Neural cell (in vitro differentiated cells): ENCODE measurements at regions not wholly inside any gene's neighbourhood (a gene's known extent, or its start where the extent isn't known, plus 50 kb on each side); places are given as distances from the start of the nearest gene placed in this dataset.

ENCODE experiments used
- H2AFZ ChIP-seq: fragments of 200-600, 300-800 bp; sonication (generic), shearing (Covaris generic); 2 replicates; pipeline ENCODE4 v1.6.0; 2014; ENCODE audit warnings: low read depth, mild to moderate bottlenecking, antibody characterized with exemption, low read length, moderate library complexity
- H3F3A ChIP-seq: fragments of 200-600 bp; shearing (Covaris generic); 2 replicates; pipeline ENCODE4 v1.6.1; 2016; ENCODE audit warnings: mild to moderate bottlenecking, moderate library complexity, mixed read lengths, antibody characterized with exemption, low read length; ENCODE audit not compliant: insufficient read depth, poor library complexity, severe bottlenecking
- H3K27ac ChIP-seq: fragments of 200-600, 300-800 bp; sonication (generic), shearing (Covaris generic); 2 replicates; pipeline ENCODE4 v1.5.1; 2014; ENCODE audit warnings: mild to moderate bottlenecking, low read length, moderate library complexity
- H3K27me3 ChIP-seq: fragments of 300-800, 200-600 bp; sonication (generic), shearing (Covaris generic); 2 replicates; pipeline ENCODE4 v1.6.0; 2014; ENCODE audit warnings: mild to moderate bottlenecking, low read depth, low read length, moderate library complexity; ENCODE audit not compliant: insufficient read depth
- H3K36me3 ChIP-seq: fragments of 300-800, 200-600 bp; sonication (generic), shearing (Covaris generic); 2 replicates; pipeline ENCODE4 v1.5.1; 2014; ENCODE audit warnings: mild to moderate bottlenecking, antibody characterized with exemption, low read length, moderate library complexity; ENCODE audit not compliant: insufficient read depth
- H3K4me2 ChIP-seq: fragments of 300-800, 200-600 bp; sonication (generic), shearing (Covaris generic); 2 replicates; pipeline ENCODE4 v1.6.0; 2014; ENCODE audit warnings: mild to moderate bottlenecking, low read length
- H3K4me3 ChIP-seq: fragments of 300-800, 200-600 bp; sonication (generic), shearing (Covaris generic); 2 replicates; pipeline ENCODE4 v1.5.1; 2014; ENCODE audit warnings: mild to moderate bottlenecking, low read length, moderate library complexity
- H3K79me2 ChIP-seq: fragments of 200-600 bp; shearing (Covaris generic); replicated peaks from 2 replicates; pipeline ENCODE4 v1.6.0; 2014; ENCODE audit warnings: mild to moderate bottlenecking, low read length, moderate library complexity; ENCODE audit not compliant: insufficient read depth
- H3K9ac ChIP-seq: fragments of 300-800, 200-600 bp; sonication (generic), shearing (Covaris generic); 2 replicates; pipeline ENCODE4 v1.6.1; 2016; ENCODE audit warnings: mild to moderate bottlenecking, low read length, mixed read lengths
- H3K9me2 ChIP-seq: fragments of 200-600 bp; shearing (Covaris generic); 2 replicates; pipeline ENCODE4 v1.6.1; 2016; ENCODE audit warnings: mild to moderate bottlenecking, low read length, mixed read lengths; ENCODE audit not compliant: insufficient read depth
- H3K9me3 ChIP-seq: fragments of 200-600, 300-800 bp; sonication (generic), shearing (Covaris generic); 2 replicates; pipeline ENCODE4 v1.6.1; 2016; ENCODE audit warnings: mild to moderate bottlenecking, mixed run types, low read length, moderate library complexity, mixed read lengths
- H4K20me1 ChIP-seq: fragments of 200-600 bp; shearing (Covaris generic); 2 replicates; pipeline ENCODE4 v1.6.1; 2016; ENCODE audit warnings: mild to moderate bottlenecking, mixed run types; ENCODE audit not compliant: insufficient read depth
- CTCF ChIP-seq: fragments of 450-650 bp; IDR thresholded peaks from 2 replicates; pipeline ENCODE4 v1.5.1; 2014; ENCODE audit warnings: antibody characterized with exemption, mild to moderate bottlenecking, moderate library complexity; ENCODE audit not compliant: poor library complexity, severe bottlenecking
- EP300 ChIP-seq: fragments of 450-650 bp; conservative IDR thresholded peaks from 2 replicates; pipeline ENCODE4 v1.6.1; 2014; ENCODE audit warnings: antibody characterized with exemption, mild to moderate bottlenecking, moderate library complexity; ENCODE audit not compliant: poor library complexity, severe bottlenecking
- EZH2 ChIP-seq: fragments of 200-600, 300-800 bp; shearing (Covaris generic), sonication (generic); IDR thresholded peaks from 2 replicates; pipeline ENCODE4 v1.6.1; 2014; ENCODE audit warnings: antibody characterized with exemption, low read length, borderline replicate concordance, mild to moderate bottlenecking; ENCODE audit not compliant: insufficient read depth, poor library complexity, severe bottlenecking
- MXI1 ChIP-seq: fragments of 450-650 bp; conservative IDR thresholded peaks from 2 replicates; pipeline ENCODE4 v1.6.1; 2014; ENCODE audit warnings: antibody characterized with exemption, mild to moderate bottlenecking; ENCODE audit not compliant: poor library complexity, severe bottlenecking
- POLR2AphosphoS5 ChIP-seq: IDR thresholded peaks from 2 replicates; pipeline ENCODE4 v1.6.1; 2012
- RAD21 ChIP-seq: fragments of 450-650 bp; conservative IDR thresholded peaks from 2 replicates; pipeline ENCODE4 v1.6.1; 2014; ENCODE audit warnings: antibody characterized with exemption, mild to moderate bottlenecking, moderate library complexity
- REST ChIP-seq: IDR thresholded peaks from 2 replicates; pipeline ENCODE4 v1.6.1; 2012; ENCODE audit warnings: borderline replicate concordance
- SMC3 ChIP-seq: fragments of 450-650 bp; conservative IDR thresholded peaks from 2 replicates; pipeline ENCODE4 v1.6.1; 2014; ENCODE audit warnings: antibody characterized with exemption, mild to moderate bottlenecking, moderate library complexity; ENCODE audit not compliant: poor library complexity
- TAF1 ChIP-seq: IDR thresholded peaks from 2 replicates; pipeline ENCODE4 v1.6.1; 2012; ENCODE audit warnings: low read depth

- Histone ChIP-seq H3K9me2 (no peaks in the 10 kb centered on the region), H3K9me3 (no peaks in the 10 kb centered on the region), H3K79me2 (no peaks in the 10 kb centered on the region), H4K20me1 (no peaks in the 10 kb centered on the region), H3K4me3 (no peak overlapping the region), H3K27ac (no peak overlapping the region), H3K27me3 (no peaks in the 10 kb centered on the region), H2AFZ (no peak overlapping the region), H3F3A (no peaks in the 10 kb centered on the region), H3K36me3 (no peaks in the 10 kb centered on the region), H3K4me2 (no peak overlapping the region), H3K9ac (no peak overlapping the region)
- TF ChIP-seq RAD21 (no peak), TAF1 (no peak)
These were observed 130.2 kb downstream of the BTBD3 start for GRCh38 chr20:12047838-12048432.

GRCh38 chr20:12049125-12049524, 131.4 kb downstream of the BTBD3 start:
- no peaks in the 10 kb centered on the region for H3K9me2 ChIP-seq
- H3K79me2 ChIP-seq = no peaks in the 10 kb centered on the region
- no peaks in the 10 kb centered on the region for H3K36me3 ChIP-seq
- H2AFZ ChIP-seq = no peak overlapping the region
- no peak overlapping the region for H3K4me3 ChIP-seq
- no peak for TF ChIP-seq SMC3
- no peak for TF ChIP-seq EZH2
- no peak for TF ChIP-seq POLR2AphosphoS5
- TF ChIP-seq TAF1 = no peak
- TF ChIP-seq RAD21 = no peak
- TF ChIP-seq EP300 = no peak
- no peak overlapping the region for H3K4me2 ChIP-seq
- H3F3A ChIP-seq = no peaks in the 10 kb centered on the region
- no peaks in the 10 kb centered on the region for H3K27me3 ChIP-seq
- no peaks in the 10 kb centered on the region for H4K20me1 ChIP-seq
- no peak overlapping the region for H3K27ac ChIP-seq
- no peaks in the 10 kb centered on the region for H3K9me3 ChIP-seq
- no peak overlapping the region for H3K9ac ChIP-seq

- H3K27ac ChIP-seq = no peak overlapping the region
These were observed 133.8 kb downstream of the BTBD3 start for GRCh38 chr20:12051206-12052163.

More at GRCh38 chr20:12051206-12052163, 133.8 kb downstream of the BTBD3 start:
- H3K27me3 ChIP-seq = no peaks in the 10 kb centered on the region
- no peaks in the 10 kb centered on the region for H3K9me3 ChIP-seq
- H3K4me2 ChIP-seq = no peak overlapping the region
- no peaks in the 10 kb centered on the region for H3K9me2 ChIP-seq
- no peaks in the 10 kb centered on the region for H3K36me3 ChIP-seq
- H4K20me1 ChIP-seq = no peaks in the 10 kb centered on the region
- H2AFZ ChIP-seq = no peak overlapping the region
- H3K9ac ChIP-seq = no peak overlapping the region
- TF ChIP-seq REST = no peak
- TF ChIP-seq CTCF = no peak
- no peak for TF ChIP-seq TAF1
- no peak for TF ChIP-seq SMC3
- TF ChIP-seq EZH2 = no peak
- no peak for TF ChIP-seq RAD21
- TF ChIP-seq EP300 = no peak
- no peak for TF ChIP-seq MXI1
- no peak for TF ChIP-seq POLR2AphosphoS5
- H3K4me3 ChIP-seq = no peak overlapping the region
- H3K79me2 ChIP-seq = no peaks in the 10 kb centered on the region
- H3F3A ChIP-seq = no peaks in the 10 kb centered on the region
